Panc1 (cell line): ENCODE measurements at regions not wholly inside any gene's neighbourhood (a gene's known extent, or its start where the extent isn't known, plus 50 kb on each side); places are given as distances from the start of the nearest gene placed in this dataset.

Source experiments
- ATAC-seq: fragments of 200-7000 bp; cut with Tn5 transposase; 2 replicates; pipeline ENCODE4 v1.9.1; 2020; ENCODE audit warnings: mild to moderate bottlenecking, moderate library complexity
- BruUV-seq: library from RNA; stranded (reverse); fragments of 400-500 nt; replicated peaks from 2 replicates; lab custom pipeline; 2021; lab: Mats Ljungman, UMichigan
- CTCF ChIA-PET: fragments of 300-600 bp; sonication (Branson Sonifier 250); formaldehyde crosslinking; loops from one replicate; lab custom pipeline; 2022; ENCODE audit warnings: antibody characterized with exemption; lab: Charles Lee
- POLR2A ChIA-PET: fragments of 300-600 bp; sonication (Branson Sonifier 250); formaldehyde crosslinking; loops from one replicate; lab custom pipeline; 2022; ENCODE audit warnings: antibody characterized with exemption; lab: Charles Lee
- DNase-seq: peaks from one replicate; pipeline ENCODE4 v3.0.0-alpha.2; 2010; ENCODE audit warnings: low read depth, low spot score
- H3K27ac ChIP-seq: 2 replicates; pipeline ENCODE4 v1.5.1; 2011; ENCODE audit warnings: mild to moderate bottlenecking, low read length, inconsistent platforms
- H3K27me3 ChIP-seq: fragments of 200-500 bp; sonication (Bioruptor generic); 2 replicates; pipeline ENCODE4 v1.6.0; 2014; ENCODE audit warnings: low read length, inconsistent platforms; ENCODE audit not compliant: control insufficient read depth, insufficient read depth
- H3K36me3 ChIP-seq: fragments of 200-500 bp; sonication (Bioruptor generic); 2 replicates; pipeline ENCODE4 v1.5.1; 2014; ENCODE audit warnings: inconsistent platforms, mild to moderate bottlenecking, low read length, moderate library complexity; ENCODE audit not compliant: control insufficient read depth, insufficient read depth
- H3K4me1 ChIP-seq: 2 replicates; pipeline ENCODE4 v1.5.1; 2011; ENCODE audit warnings: inconsistent platforms, mild to moderate bottlenecking, low read length, moderate library complexity; ENCODE audit not compliant: control insufficient read depth, insufficient read depth
- H3K4me3 ChIP-seq, 2 experiments: 2 replicates each; pipeline ENCODE4 v1.5.1; 2011 to 2012; ENCODE audit warnings: low read depth in 2 of 2, low read length in 2 of 2, mild to moderate bottlenecking in 2 of 2, inconsistent platforms in 1 of 2, moderate library complexity in 1 of 2
- H3K9me3 ChIP-seq: fragments of 200-500 bp; sonication (Bioruptor generic); 2 replicates; pipeline ENCODE4 v1.5.1; 2014; ENCODE audit warnings: low read depth, mild to moderate bottlenecking, inconsistent platforms, low read length, moderate library complexity; ENCODE audit not compliant: control insufficient read depth, insufficient read depth
- CTCF ChIP-seq: fragments of 450-650 bp; IDR thresholded peaks from 2 replicates; pipeline ENCODE4 v1.5.1; 2017; ENCODE audit warnings: mild to moderate bottlenecking
- POLR2AphosphoS5 ChIP-seq: IDR thresholded peaks from 2 replicates; pipeline ENCODE4 v1.6.1; 2012; ENCODE audit warnings: mild to moderate bottlenecking, low read depth, low read length, moderate library complexity
- REST ChIP-seq, 2 experiments: IDR thresholded peaks; 2 replicates each; pipeline ENCODE4 v1.6.1; 2011 to 2012; ENCODE audit warnings: low read depth in 2 of 2, control low read depth in 1 of 2, low read length in 1 of 2, mild to moderate bottlenecking in 1 of 2, moderate library complexity in 1 of 2; ENCODE audit not compliant: insufficient read depth in 1 of 2
- SIN3A ChIP-seq: IDR thresholded peaks from 2 replicates; pipeline ENCODE4 v1.6.1; 2012; ENCODE audit warnings: low read depth, mild to moderate bottlenecking, low read length, moderate library complexity, borderline replicate concordance; ENCODE audit not compliant: insufficient read depth
- TCF7L2 ChIP-seq: IDR thresholded peaks from 2 replicates; pipeline ENCODE4 v1.6.1; 2011; ENCODE audit warnings: mild to moderate bottlenecking, low read depth, low read length, inconsistent platforms
- in situ Hi-C: cut with HindIII; loops from 2 replicates; pipeline ENCODE4 v1.10.0; 2016; ENCODE audit warnings: low sequenced_read_pairs, low pct_unique_long_range_greater_than_20kb
- intact Hi-C: fragments of 100-400 bp; cut with micrococcal nuclease; formaldehyde crosslinking; loops from one replicate; pipeline ENCODE4 v1.10.0; 2022; ENCODE audit not compliant: unreplicated experiment

GRCh38 chr11:21636561-21636960 is 556.3 kb upstream of the ANO5 start:
- no peak for TF ChIP-seq REST (IDR thresholded peaks at IDR 0.05; ENCODE audit: insufficient read depth in 1 of 2, low read depth in 2 of 2, low read length in 1 of 2)
- no peak for TF ChIP-seq TCF7L2
- TF ChIP-seq CTCF, result no peak
- intact Hi-C loops, result no loop called here
- CTCF ChIA-PET, result no interaction called here
- in situ Hi-C loops, result no loop called here
- Histone ChIP-seq H3K4me1 (no peaks in the 10 kb centered on the region), H3K27ac (no peak overlapping the region), H3K4me3 (no peak overlapping the region), H3K36me3 (no peaks in the 10 kb centered on the region), H3K27me3 (no peaks in the 10 kb centered on the region), H3K9me3 (no peaks in the 10 kb centered on the region)
- POLR2A ChIA-PET, result no interaction called here
- no peak for ATAC-seq
- BruUV-seq, result no TSS peak
- no peak for DNase-seq

GRCh38 chr11:21640491-21640890 is 552.4 kb upstream of the ANO5 start:
- intact Hi-C loops (no loop called here), in situ Hi-C loops (no loop called here)
- no peaks in the 10 kb centered on the region for H3K4me1 ChIP-seq
- ATAC-seq, result no peak
- ChIA-PET CTCF (no interaction called here), POLR2A (no interaction called here)
- H3K9me3 ChIP-seq, result no peaks in the 10 kb centered on the region
- no TSS peak for BruUV-seq
- no peak overlapping the region for H3K4me3 ChIP-seq
- no peak overlapping the region for H3K27ac ChIP-seq
- H3K27me3 ChIP-seq, result no peaks in the 10 kb centered on the region
- no peak for TF ChIP-seq TCF7L2
- no peak for TF ChIP-seq SIN3A
- no peak for TF ChIP-seq POLR2AphosphoS5
- TF ChIP-seq REST (IDR thresholded peaks at IDR 0.05; ENCODE audit: insufficient read depth in 1 of 2, low read depth in 2 of 2, low read length in 1 of 2), result no peak
- TF ChIP-seq CTCF, result no peak
- DNase-seq, result no peak
- no peaks in the 10 kb centered on the region for H3K36me3 ChIP-seq
